Neutrophil (primary cell): ENCODE measurements at regions not wholly inside any gene's neighbourhood (a gene's known extent, or its start where the extent isn't known, plus 50 kb on each side); places are given as distances from the start of the nearest gene placed in this dataset.
"Not testable (repeated sequence)": the region's sequence is repeated elsewhere in the genome, so short reads cannot be mapped to it uniquely, and the experiment has no call there.

ENCODE experiments used
- H3K27ac ChIP-seq: fragments of 200-600 bp; sonication (generic); 2 replicates; pipeline ENCODE4 v1.5.1; 2016; ENCODE audit warnings: mild to moderate bottlenecking, moderate library complexity
- H3K27me3 ChIP-seq: fragments of 200-600 bp; sonication (generic); 2 replicates; pipeline ENCODE4 v1.6.0; 2016; ENCODE audit warnings: mild to moderate bottlenecking
- H3K36me3 ChIP-seq: fragments of 200-600 bp; sonication (generic); 2 replicates; pipeline ENCODE4 v1.5.1; 2017
- H3K4me1 ChIP-seq, 2 experiments: fragments of 200-600 bp in 1 of 2; sonication (generic) in 1 of 2; 1 replicate in 1 of 2; 2 replicates in 1 of 2; pipeline versions ENCODE4 v1.5.1 to v1.6.1; 2013 to 2016; ENCODE audit warnings: low read depth in 1 of 2, low read length in 1 of 2, mild to moderate bottlenecking in 1 of 2, moderate library complexity in 1 of 2; ENCODE audit not compliant: control insufficient read depth in 1 of 2, insufficient read depth in 1 of 2
- H3K4me3 ChIP-seq, 2 experiments: fragments of 200-600 bp in 1 of 2; sonication (generic) in 1 of 2; 1 replicate in 1 of 2; 2 replicates in 1 of 2; pipeline ENCODE4 v1.5.1; 2013 to 2016; ENCODE audit warnings: low read depth in 1 of 2, low read length in 1 of 2, mild to moderate bottlenecking in 1 of 2, moderate library complexity in 1 of 2
- H3K9me3 ChIP-seq: fragments of 200-600 bp; sonication (generic); 2 replicates; pipeline ENCODE4 v1.5.1; 2016
- TF ChIP-seq, protein P1 (sequence below): fragments of 200-600 bp; sonication (generic); IDR thresholded peaks from 2 replicates; pipeline ENCODE4 v1.5.1; 2016; ENCODE audit warnings: antibody characterized with exemption

DNA sequence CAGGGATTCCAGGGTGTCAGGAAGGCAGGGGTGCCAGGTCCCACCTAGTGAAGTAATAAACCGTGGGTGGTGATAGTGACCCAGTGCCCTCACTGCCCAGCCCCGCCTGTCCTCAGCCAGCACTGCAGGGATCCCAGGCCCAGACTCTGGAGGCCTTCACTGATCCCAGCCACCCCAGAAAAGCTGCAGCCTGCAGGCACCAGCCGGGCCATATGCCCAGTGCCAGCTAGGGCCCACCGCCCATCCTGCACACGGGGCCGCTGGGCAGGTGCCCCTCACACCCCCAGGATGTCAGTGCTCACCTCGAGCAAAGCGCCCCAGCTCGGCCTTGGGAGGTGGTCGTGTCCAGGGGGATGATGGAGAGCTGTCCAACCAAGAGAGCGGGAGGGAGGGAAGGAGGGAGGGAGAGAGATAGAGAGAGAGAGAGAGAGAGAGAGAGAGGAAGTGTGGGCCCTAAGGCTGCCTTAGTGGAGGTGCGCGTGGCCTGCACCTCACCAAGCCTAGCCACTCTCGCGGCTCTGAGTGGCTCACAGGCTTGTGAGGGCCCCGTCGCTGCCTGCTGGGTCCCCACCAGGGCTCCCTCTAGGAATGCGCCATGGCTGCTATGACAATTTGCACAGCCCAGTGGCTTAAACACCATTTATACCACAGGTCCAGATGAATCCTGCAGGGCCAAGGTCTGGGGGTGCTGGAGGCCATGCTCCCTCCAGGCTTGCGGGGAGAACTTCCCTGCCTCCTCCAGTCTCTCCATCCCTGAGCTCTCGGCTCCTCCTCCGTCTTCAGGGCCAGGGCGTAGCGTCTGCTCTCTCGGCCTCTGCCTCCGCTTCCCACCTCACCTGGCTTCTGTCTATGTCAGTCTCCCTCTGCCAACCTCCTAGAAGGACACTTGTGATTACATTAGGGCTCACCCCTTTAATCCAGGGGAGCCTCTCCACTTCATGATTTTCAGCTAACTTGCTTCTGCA, 401.0 kb downstream of the TMEM121 start:
- no peaks in the 10 kb centered on the region for H3K4me1 ChIP-seq
- H3K4me3 ChIP-seq: no peak overlapping the region
- H3K27me3 ChIP-seq: peaks cover 61% of the 10 kb centered on the region
- no peaks in the 10 kb centered on the region for H3K36me3 ChIP-seq
- no peak overlapping the region for H3K27ac ChIP-seq
- H3K9me3 ChIP-seq: no peaks in the 10 kb centered on the region
- TF ChIP-seq, protein P1, sequence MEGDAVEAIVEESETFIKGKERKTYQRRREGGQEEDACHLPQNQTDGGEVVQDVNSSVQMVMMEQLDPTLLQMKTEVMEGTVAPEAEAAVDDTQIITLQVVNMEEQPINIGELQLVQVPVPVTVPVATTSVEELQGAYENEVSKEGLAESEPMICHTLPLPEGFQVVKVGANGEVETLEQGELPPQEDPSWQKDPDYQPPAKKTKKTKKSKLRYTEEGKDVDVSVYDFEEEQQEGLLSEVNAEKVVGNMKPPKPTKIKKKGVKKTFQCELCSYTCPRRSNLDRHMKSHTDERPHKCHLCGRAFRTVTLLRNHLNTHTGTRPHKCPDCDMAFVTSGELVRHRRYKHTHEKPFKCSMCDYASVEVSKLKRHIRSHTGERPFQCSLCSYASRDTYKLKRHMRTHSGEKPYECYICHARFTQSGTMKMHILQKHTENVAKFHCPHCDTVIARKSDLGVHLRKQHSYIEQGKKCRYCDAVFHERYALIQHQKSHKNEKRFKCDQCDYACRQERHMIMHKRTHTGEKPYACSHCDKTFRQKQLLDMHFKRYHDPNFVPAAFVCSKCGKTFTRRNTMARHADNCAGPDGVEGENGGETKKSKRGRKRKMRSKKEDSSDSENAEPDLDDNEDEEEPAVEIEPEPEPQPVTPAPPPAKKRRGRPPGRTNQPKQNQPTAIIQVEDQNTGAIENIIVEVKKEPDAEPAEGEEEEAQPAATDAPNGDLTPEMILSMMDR: no peak

DNA sequence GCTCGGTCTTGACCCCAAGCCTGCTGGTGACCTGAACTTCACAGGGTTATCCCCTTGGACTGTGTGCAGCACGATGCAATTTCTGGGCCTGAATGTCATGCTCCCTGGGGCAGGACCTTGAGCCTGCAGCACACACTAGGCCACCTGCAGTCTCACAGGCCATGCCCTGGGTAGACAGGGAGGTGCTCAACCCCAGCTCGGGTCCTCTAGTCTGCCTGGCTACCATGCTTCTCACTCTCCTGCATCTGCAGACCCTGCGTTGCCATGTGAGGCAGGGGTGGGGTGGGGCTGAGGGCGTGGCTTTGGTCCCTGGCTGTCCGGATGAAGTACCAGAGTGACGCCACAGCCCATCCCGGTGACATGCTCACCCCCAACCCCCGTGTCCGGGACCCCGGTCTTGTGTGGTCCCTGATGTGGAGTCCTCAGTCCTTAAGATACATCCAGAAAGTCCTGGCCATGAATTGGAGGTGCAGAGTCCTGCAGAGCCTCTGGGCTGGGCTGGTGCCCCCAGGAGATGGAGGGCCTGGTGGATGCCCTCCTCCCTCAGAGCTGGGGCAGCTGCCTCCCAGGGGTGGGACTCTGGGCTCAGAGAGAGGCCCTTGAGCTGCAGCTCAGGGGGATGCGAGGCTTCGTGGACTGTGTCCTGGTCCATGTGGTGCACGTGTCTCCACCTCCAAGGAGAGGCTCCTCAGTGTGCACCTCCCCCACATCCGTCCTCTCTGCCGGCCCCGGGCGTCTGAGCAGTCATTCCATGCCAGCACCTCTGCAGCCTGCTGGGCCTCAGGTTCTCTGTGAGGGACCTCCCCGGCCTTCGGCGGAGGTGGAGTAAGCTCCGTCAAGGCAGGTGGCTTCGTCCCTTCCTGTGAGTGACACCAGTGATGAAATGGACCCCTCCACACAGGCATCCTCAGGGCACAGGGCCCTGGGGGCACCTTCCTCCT, 402.1 kb downstream of the TMEM121 start:
- H3K36me3 ChIP-seq, H3K4me3 ChIP-seq, H3K27ac ChIP-seq, H3K4me1 ChIP-seq, H3K9me3 ChIP-seq: not testable (repeated sequence)
- peaks cover 72% of the 10 kb centered on the region for H3K27me3 ChIP-seq

DNA sequence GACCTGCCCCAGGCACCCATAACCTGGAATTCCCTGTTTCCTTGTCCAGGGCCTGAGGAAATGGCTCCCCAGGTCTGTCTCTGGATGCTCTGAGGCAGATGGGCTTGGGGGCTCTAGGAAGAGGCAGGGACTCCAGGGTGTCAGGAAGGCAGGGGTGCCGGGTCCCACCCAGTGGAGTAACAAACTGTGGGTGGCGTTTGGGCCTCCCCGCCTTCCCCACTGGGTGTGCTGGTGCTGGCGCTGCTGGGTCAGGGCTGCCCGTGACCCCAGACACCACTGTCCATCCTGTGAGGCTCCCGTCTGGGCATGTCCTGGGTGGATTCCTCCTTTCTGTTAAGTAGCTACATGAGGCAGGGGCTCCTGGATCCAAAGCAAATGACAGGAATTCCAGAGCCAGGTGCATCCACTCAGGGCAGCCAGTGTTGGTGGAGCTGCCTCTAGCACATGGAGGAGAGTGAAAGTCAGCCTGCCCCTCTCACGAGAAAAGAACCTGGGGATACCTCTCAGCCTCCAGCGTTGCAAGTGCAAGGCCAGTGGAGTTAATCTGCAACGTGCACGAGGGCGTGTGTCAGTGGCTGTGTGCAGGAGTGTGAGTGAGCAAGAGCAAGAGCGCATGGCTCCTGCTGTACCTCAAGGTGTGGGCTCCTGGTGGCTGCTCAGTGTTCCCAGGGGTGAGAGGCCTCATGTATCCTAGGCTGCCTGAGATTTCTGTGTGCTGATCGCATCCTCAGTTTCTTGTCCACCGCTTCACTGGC, 403.1 kb downstream of the TMEM121 start:
- H3K9me3 ChIP-seq: no peaks in the 10 kb centered on the region
- no peak overlapping the region for H3K27ac ChIP-seq
- TF ChIP-seq, protein P1: no peak
- H3K27me3 ChIP-seq: peaks cover 83% of the 10 kb centered on the region
- no peak overlapping the region for H3K4me3 ChIP-seq
- H3K36me3 ChIP-seq: no peaks in the 10 kb centered on the region
- no peaks in the 10 kb centered on the region for H3K4me1 ChIP-seq

DNA sequence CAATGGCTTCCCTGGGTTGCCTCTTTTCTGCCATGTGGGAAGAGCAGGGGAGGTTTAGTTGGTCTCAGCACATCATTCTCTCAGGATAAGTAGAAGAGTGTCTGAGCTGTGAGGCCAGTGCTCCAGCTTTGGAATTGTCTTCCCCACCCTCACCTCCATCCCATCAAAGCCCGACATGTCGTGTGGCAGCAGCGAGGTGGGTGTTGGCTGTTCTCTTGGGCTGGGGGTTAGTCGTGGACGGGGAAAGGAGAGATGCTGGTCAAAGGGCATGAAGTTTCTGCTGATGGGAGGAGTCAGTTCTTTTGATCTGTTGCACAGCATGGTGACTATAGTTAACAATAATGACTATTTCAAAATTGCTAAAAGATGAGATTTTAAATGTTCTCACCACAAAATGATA, 404.2 kb downstream of the TMEM121 start:
- Histone ChIP-seq H3K36me3 (no peaks in the 10 kb centered on the region), H3K4me3 (no peak overlapping the region), H3K9me3 (no peaks in the 10 kb centered on the region), H3K27ac (no peak overlapping the region), H3K4me1 (no peaks in the 10 kb centered on the region), H3K27me3 (peaks cover 91% of the 10 kb centered on the region)
- TF ChIP-seq, protein P1: no peak

DNA sequence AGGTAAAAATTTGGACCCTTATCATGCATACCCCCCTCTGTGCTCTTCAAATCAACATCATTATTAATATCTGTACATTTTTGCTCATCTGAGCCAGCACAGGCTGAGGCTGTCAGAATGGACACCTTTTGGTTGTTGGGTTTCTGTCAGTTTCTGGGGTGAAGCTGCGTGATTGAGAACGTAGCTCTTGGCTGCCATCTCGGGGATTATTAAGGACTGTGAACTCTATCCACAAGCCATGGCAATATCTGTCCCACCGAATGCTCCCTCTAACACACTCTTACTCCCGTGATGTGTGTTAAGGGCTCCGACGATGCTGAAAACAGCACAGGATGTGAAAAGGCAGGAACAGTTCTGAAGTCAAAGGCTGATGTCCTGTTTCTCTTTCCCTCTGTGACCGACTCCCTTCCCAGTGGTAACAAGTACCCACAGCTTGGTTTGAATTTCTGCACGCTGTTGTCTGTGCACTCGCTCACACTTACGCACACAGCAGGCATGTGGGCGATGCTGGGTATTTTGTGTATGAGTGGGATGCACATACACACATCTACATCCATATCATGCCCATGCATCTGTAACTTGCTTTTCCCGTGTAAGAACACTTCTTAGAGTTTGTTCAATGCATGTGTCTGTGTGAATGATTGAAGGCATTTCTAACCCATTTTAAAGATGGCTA, 405.6 kb downstream of the TMEM121 start:
- TF ChIP-seq, protein P1: no peak
- Histone ChIP-seq H3K27ac (no peak overlapping the region), H3K36me3 (no peaks in the 10 kb centered on the region), H3K27me3 (peaks cover 97% of the 10 kb centered on the region), H3K4me3 (no peak overlapping the region), H3K9me3 (no peaks in the 10 kb centered on the region), H3K4me1 (no peaks in the 10 kb centered on the region)
